ENCODE measurements at regions not wholly inside any gene's neighbourhood (a gene's known extent, or its start where the extent isn't known, plus 50 kb on each side); places are given as distances from the start of the nearest gene placed in this dataset.

GRCh38 chr3:23734481-23734880 lies 71.3 kb upstream of the UBE2E1 start:
- Histone ChIP-seq H3K27ac (ENCODE audit: low read depth, low read length) (no peak overlapping the region), H4K20me1 (ENCODE audit: control insufficient read depth, insufficient read depth, low read depth, low read length) (no peaks in the 10 kb centered on the region), H3K27me3 (ENCODE audit: control insufficient read depth, low read length) (peaks cover 2% of the 10 kb centered on the region; the same call in 1 of the 2 replicates), H3K9me3 (ENCODE audit: control insufficient read depth, insufficient read depth, low read length) (no peaks in the 10 kb centered on the region), H3K4me1 (ENCODE audit: control insufficient read depth, low read length) (no peaks in the 10 kb centered on the region), H3K4me3 (ENCODE audit: low read length) (no peak overlapping the region), H3K4me2 (ENCODE audit: low read length) (no peak overlapping the region), H3K36me3 (ENCODE audit: control insufficient read depth, low read length) (no peaks in the 10 kb centered on the region), H3F3A (ENCODE audit: control insufficient read depth, insufficient read depth) (no peaks in the 10 kb centered on the region), H3K79me2 (ENCODE audit: control insufficient read depth, low read length) (no peaks in the 10 kb centered on the region), H3K9me2 (replicated peaks; ENCODE audit: control insufficient read depth, low read length) (no peaks in the 10 kb centered on the region)
- TF ChIP-seq, protein P1, sequence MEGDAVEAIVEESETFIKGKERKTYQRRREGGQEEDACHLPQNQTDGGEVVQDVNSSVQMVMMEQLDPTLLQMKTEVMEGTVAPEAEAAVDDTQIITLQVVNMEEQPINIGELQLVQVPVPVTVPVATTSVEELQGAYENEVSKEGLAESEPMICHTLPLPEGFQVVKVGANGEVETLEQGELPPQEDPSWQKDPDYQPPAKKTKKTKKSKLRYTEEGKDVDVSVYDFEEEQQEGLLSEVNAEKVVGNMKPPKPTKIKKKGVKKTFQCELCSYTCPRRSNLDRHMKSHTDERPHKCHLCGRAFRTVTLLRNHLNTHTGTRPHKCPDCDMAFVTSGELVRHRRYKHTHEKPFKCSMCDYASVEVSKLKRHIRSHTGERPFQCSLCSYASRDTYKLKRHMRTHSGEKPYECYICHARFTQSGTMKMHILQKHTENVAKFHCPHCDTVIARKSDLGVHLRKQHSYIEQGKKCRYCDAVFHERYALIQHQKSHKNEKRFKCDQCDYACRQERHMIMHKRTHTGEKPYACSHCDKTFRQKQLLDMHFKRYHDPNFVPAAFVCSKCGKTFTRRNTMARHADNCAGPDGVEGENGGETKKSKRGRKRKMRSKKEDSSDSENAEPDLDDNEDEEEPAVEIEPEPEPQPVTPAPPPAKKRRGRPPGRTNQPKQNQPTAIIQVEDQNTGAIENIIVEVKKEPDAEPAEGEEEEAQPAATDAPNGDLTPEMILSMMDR (IDR thresholded peaks at IDR 0.05; ENCODE audit: low read depth, low read length, poor library complexity, severe bottlenecking): no peak
- no peak for TF ChIP-seq EZH2phosphoT487 (IDR thresholded peaks at IDR 0.05; ENCODE audit: borderline replicate concordance, low read length)

DNA sequence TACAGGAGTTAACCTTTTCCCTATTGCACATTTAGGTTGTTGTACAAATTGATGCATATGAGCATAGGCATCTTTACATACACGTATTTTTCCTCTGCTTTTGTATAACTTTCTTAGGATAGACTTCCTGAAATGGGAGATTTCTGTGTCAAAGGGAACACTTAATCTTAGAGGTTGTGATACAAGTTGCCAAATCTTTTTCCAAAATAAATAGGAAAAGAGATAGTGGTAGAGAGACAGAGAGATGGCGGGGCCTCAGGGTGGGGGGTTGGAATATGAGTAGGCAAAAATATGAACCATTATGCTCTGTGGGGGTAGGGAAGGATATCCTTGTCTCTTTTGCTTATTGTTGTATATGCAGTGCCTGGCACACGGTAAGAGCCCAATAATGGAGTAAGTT lies 70.7 kb upstream of the UBE2E1 start:
- Histone ChIP-seq H3K4me3 (ENCODE audit: low read length) (no peak overlapping the region), H4K20me1 (ENCODE audit: control insufficient read depth, insufficient read depth, low read depth, low read length) (no peaks in the 10 kb centered on the region), H3K4me1 (ENCODE audit: control insufficient read depth, low read length) (no peaks in the 10 kb centered on the region), H3K27me3 (ENCODE audit: control insufficient read depth, low read length) (peaks cover 5% of the 10 kb centered on the region; the same call in 1 of the 2 replicates), H3K9me3 (ENCODE audit: control insufficient read depth, insufficient read depth, low read length) (no peaks in the 10 kb centered on the region), H3K4me2 (ENCODE audit: low read length) (no peak overlapping the region), H3K36me3 (ENCODE audit: control insufficient read depth, low read length) (no peaks in the 10 kb centered on the region), H3F3A (ENCODE audit: control insufficient read depth, insufficient read depth) (no peaks in the 10 kb centered on the region), H3K27ac (ENCODE audit: low read depth, low read length) (no peak overlapping the region), H3K9me2 (replicated peaks; ENCODE audit: control insufficient read depth, low read length) (no peaks in the 10 kb centered on the region), H3K79me2 (ENCODE audit: control insufficient read depth, low read length) (no peaks in the 10 kb centered on the region)
- no peak for TF ChIP-seq EZH2phosphoT487 (IDR thresholded peaks at IDR 0.05; ENCODE audit: borderline replicate concordance, low read length)

- no peak overlapping the region for H3K4me2 ChIP-seq (ENCODE audit: low read length)
- no peaks in the 10 kb centered on the region for H3F3A ChIP-seq (ENCODE audit: control insufficient read depth, insufficient read depth)
- H3K4me3 ChIP-seq (ENCODE audit: low read length): no peak overlapping the region
- H3K4me1 ChIP-seq (ENCODE audit: control insufficient read depth, low read length): no peaks in the 10 kb centered on the region
- no peaks in the 10 kb centered on the region for H3K9me3 ChIP-seq (ENCODE audit: control insufficient read depth, insufficient read depth, low read length)
- H3K27me3 ChIP-seq (ENCODE audit: control insufficient read depth, low read length): peaks cover 9% of the 10 kb centered on the region
- no peaks in the 10 kb centered on the region for H3K36me3 ChIP-seq (ENCODE audit: control insufficient read depth, low read length)
- H4K20me1 ChIP-seq (ENCODE audit: control insufficient read depth, insufficient read depth, low read depth, low read length): no peaks in the 10 kb centered on the region
- TF ChIP-seq, protein P1 (IDR thresholded peaks at IDR 0.05; ENCODE audit: low read depth, low read length, poor library complexity, severe bottlenecking): no peak
- TF ChIP-seq EZH2phosphoT487 (IDR thresholded peaks at IDR 0.05; ENCODE audit: borderline replicate concordance, low read length): no peak
- no peaks in the 10 kb centered on the region for H3K9me2 ChIP-seq (replicated peaks; ENCODE audit: control insufficient read depth, low read length)
- H3K27ac ChIP-seq (ENCODE audit: low read depth, low read length): no peak overlapping the region
- H3K79me2 ChIP-seq (ENCODE audit: control insufficient read depth, low read length): no peaks in the 10 kb centered on the region
These were observed 70.0 kb upstream of the UBE2E1 start for GRCh38 chr3:23735535-23736326.

GRCh38 chr3:23738944-23739343 lies 66.8 kb upstream of the UBE2E1 start:
- no peak for TF ChIP-seq EZH2phosphoT487 (IDR thresholded peaks at IDR 0.05; ENCODE audit: borderline replicate concordance, low read length)
- TF ChIP-seq, protein P1 (IDR thresholded peaks at IDR 0.05; ENCODE audit: low read depth, low read length, poor library complexity, severe bottlenecking): no peak
- no peaks in the 10 kb centered on the region for H4K20me1 ChIP-seq (ENCODE audit: control insufficient read depth, insufficient read depth, low read depth, low read length)
- H3K4me1 ChIP-seq (ENCODE audit: control insufficient read depth, low read length): no peaks in the 10 kb centered on the region
- H3K4me2 ChIP-seq (ENCODE audit: low read length): no peak overlapping the region
- no peaks in the 10 kb centered on the region for H3K79me2 ChIP-seq (ENCODE audit: control insufficient read depth, low read length)
- peaks cover 18% of the 10 kb centered on the region for H3K27me3 ChIP-seq (ENCODE audit: control insufficient read depth, low read length)
- no peaks in the 10 kb centered on the region for H3K9me2 ChIP-seq (replicated peaks; ENCODE audit: control insufficient read depth, low read length)
- no peak overlapping the region for H3K27ac ChIP-seq (ENCODE audit: low read depth, low read length)
- H3F3A ChIP-seq (ENCODE audit: control insufficient read depth, insufficient read depth): no peaks in the 10 kb centered on the region
- no peaks in the 10 kb centered on the region for H3K9me3 ChIP-seq (ENCODE audit: control insufficient read depth, insufficient read depth, low read length)
- no peak overlapping the region for H3K4me3 ChIP-seq (ENCODE audit: low read length)
- H3K36me3 ChIP-seq (ENCODE audit: control insufficient read depth, low read length): no peaks in the 10 kb centered on the region
